H1 (cell line): ENCODE measurements at regions not wholly inside any gene's neighbourhood (a gene's known extent, or its start where the extent isn't known, plus 50 kb on each side); places are given as distances from the start of the nearest gene placed in this dataset.

Experiments used
- CTCF ChIA-PET: fragments of 300-600 bp; sonication (Branson Sonifier 250); formaldehyde crosslinking; loops from one replicate; lab custom pipeline; 2021; ENCODE audit not compliant: partially characterized antibody; lab: Charles Lee
- POLR2A ChIA-PET: fragments of 300-600 bp; sonication (Branson Sonifier 250); formaldehyde crosslinking; loops from one replicate; lab custom pipeline; 2021; ENCODE audit warnings: inconsistent platforms; ENCODE audit not compliant: partially characterized antibody; lab: Charles Lee
- DNase-seq, 2 experiments: peaks; one replicate each; pipeline versions ENCODE4 v3.0.0 to v3.0.0-alpha.2; 2010 to 2022; ENCODE audit warnings: low spot score in 2 of 2, low read depth in 1 of 2, mixed read lengths in 1 of 2
- FAIRE-seq: peaks from 2 replicates; lab custom pipeline; 2011; peaks lifted over from hg19 to GRCh38; lab: Jason Lieb, UNC
- H2AFZ ChIP-seq: 2 replicates; pipeline ENCODE4 v1.8.1; 2012; ENCODE audit warnings: low read length, inconsistent platforms
- H2AK5ac ChIP-seq: 2 replicates; pipeline ENCODE4 v1.6.1; 2013; ENCODE audit warnings: low read depth, low read length
- H2BK120ac ChIP-seq: replicated peaks from 2 replicates; pipeline ENCODE3; 2013; ENCODE audit warnings: low read depth, low read length, inconsistent platforms
- H2BK12ac ChIP-seq: 2 replicates; pipeline ENCODE4 v1.6.1; 2013; ENCODE audit warnings: low read depth, low read length
- H2BK15ac ChIP-seq: 2 replicates; pipeline ENCODE4 v1.6.1; 2013; ENCODE audit warnings: low read length
- H2BK20ac ChIP-seq: 2 replicates; pipeline ENCODE4 v1.6.1; 2013; ENCODE audit warnings: low read length
- H2BK5ac ChIP-seq: 2 replicates; pipeline ENCODE4 v1.6.1; 2013; ENCODE audit warnings: low read depth, low read length
- H3K14ac ChIP-seq: 2 replicates; pipeline ENCODE4 v1.6.1; 2013; ENCODE audit warnings: inconsistent platforms; ENCODE audit not compliant: insufficient read length
- H3K18ac ChIP-seq: 2 replicates; pipeline ENCODE4 v1.6.1; 2013; ENCODE audit warnings: low read length; ENCODE audit errors: extremely low read depth
- H3K23ac ChIP-seq: 2 replicates; pipeline ENCODE4 v1.6.1; 2013; ENCODE audit warnings: inconsistent platforms; ENCODE audit not compliant: insufficient read length
- H3K23me2 ChIP-seq: 2 replicates; pipeline ENCODE4 v1.6.1; 2013; ENCODE audit warnings: low read depth, low read length
- H3K27ac ChIP-seq: 2 replicates; pipeline ENCODE4 v1.6.1; 2011; ENCODE audit warnings: low read depth, low read length, inconsistent platforms
- H3K27me3 ChIP-seq, 4 experiments: replicated peaks in 1 of 4; 1 replicate in 1 of 4; 2 replicates in 3 of 4; pipeline versions ENCODE4 v1.6.1 to v1.8.1; 2011 to 2013; ENCODE audit warnings: low read length in 3 of 4, mild to moderate bottlenecking in 3 of 4, inconsistent platforms in 2 of 4, mixed read lengths in 2 of 4, moderate library complexity in 1 of 4; ENCODE audit not compliant: control insufficient read depth in 3 of 4, insufficient read depth in 3 of 4; ENCODE audit errors: extremely low read depth in 1 of 4
- H3K36me3 ChIP-seq, 4 experiments: 2 replicates each; pipeline versions ENCODE4 v1.6.1 to v1.8.1; 2011 to 2013; ENCODE audit warnings: mild to moderate bottlenecking in 4 of 4, low read length in 3 of 4, moderate library complexity in 2 of 4, control low read depth in 1 of 4, inconsistent platforms in 1 of 4; ENCODE audit not compliant: insufficient read depth in 4 of 4, control insufficient read depth in 2 of 4
- H3K4ac ChIP-seq: replicated peaks from 2 replicates; pipeline ENCODE3; 2013; ENCODE audit warnings: low read length, low read depth, mixed read lengths, inconsistent platforms; ENCODE audit not compliant: insufficient read length
- H3K4me1 ChIP-seq, 4 experiments: replicated peaks in 1 of 4; 1 replicate in 1 of 4; 2 replicates in 3 of 4; pipeline versions ENCODE4 v1.6.1 to v1.8.1; 2011 to 2013; ENCODE audit warnings: low read length in 3 of 4, inconsistent platforms in 2 of 4, mixed read lengths in 1 of 4; ENCODE audit not compliant: insufficient read depth in 4 of 4, control insufficient read depth in 3 of 4
- H3K4me2 ChIP-seq, 2 experiments: 2 replicates each; pipeline versions ENCODE4 v1.6.1 to v1.8.1; 2011 to 2013; ENCODE audit warnings: low read depth in 2 of 2, low read length in 2 of 2, control low read depth in 1 of 2, inconsistent platforms in 1 of 2, mild to moderate bottlenecking in 1 of 2; ENCODE audit not compliant: insufficient read depth in 1 of 2
- H3K4me3 ChIP-seq, 4 experiments: fragments of 200-600, 300-600 bp in 1 of 4; sonication (generic), shearing (Covaris generic), sonication (Bioruptor Twin) in 1 of 4; 2 replicates each; pipeline versions ENCODE4 v1.5.1 to v1.8.1; 2011 to 2016; ENCODE audit warnings: low read length in 4 of 4, low read depth in 3 of 4, control low read depth in 2 of 4, inconsistent platforms in 2 of 4, mild to moderate bottlenecking in 2 of 4, mixed read lengths in 1 of 4, moderate library complexity in 1 of 4; ENCODE audit not compliant: insufficient read depth in 2 of 4; ENCODE audit errors: extremely low read depth in 1 of 4
- H3K56ac ChIP-seq: replicated peaks from 2 replicates; pipeline ENCODE3; 2013; ENCODE audit warnings: low read depth, mild to moderate bottlenecking, mixed read lengths, low read length, inconsistent platforms; ENCODE audit not compliant: insufficient read length
- H3K79me1 ChIP-seq: 2 replicates; pipeline ENCODE4 v1.6.1; 2013; ENCODE audit warnings: low read depth, low read length, control low read depth
- H3K79me2 ChIP-seq, 2 experiments: 2 replicates each; pipeline versions ENCODE4 v1.6.1 to v1.8.1; 2012 to 2013; ENCODE audit warnings: low read length in 2 of 2, mild to moderate bottlenecking in 2 of 2, inconsistent platforms in 1 of 2; ENCODE audit not compliant: insufficient read depth in 2 of 2, control insufficient read depth in 1 of 2
- H3K9ac ChIP-seq, 4 experiments: replicated peaks in 1 of 4; 1 replicate in 1 of 4; 2 replicates in 3 of 4; pipeline versions ENCODE4 v1.6.1 to v1.8.1; 2011 to 2013; ENCODE audit warnings: low read depth in 3 of 4, low read length in 3 of 4, control low read depth in 2 of 4, mild to moderate bottlenecking in 2 of 4, moderate library complexity in 2 of 4, inconsistent platforms in 1 of 4; ENCODE audit errors: extremely low read depth in 1 of 4
- H3K9me3 ChIP-seq, 2 experiments: 2 replicates each; pipeline versions ENCODE4 v1.6.1 to v1.8.1; 2012 to 2013; ENCODE audit warnings: mild to moderate bottlenecking in 2 of 2, moderate library complexity in 2 of 2, control low read depth in 1 of 2, inconsistent platforms in 1 of 2, low read depth in 1 of 2, low read length in 1 of 2, mixed read lengths in 1 of 2; ENCODE audit not compliant: insufficient read depth in 2 of 2
- H4K20me1 ChIP-seq, 2 experiments: replicated peaks in 1 of 2; 2 replicates each; pipeline versions ENCODE3 to v1.8.1; 2011 to 2013; ENCODE audit warnings: inconsistent platforms in 2 of 2, low read length in 2 of 2, mild to moderate bottlenecking in 1 of 2; ENCODE audit not compliant: insufficient read depth in 2 of 2, control insufficient read depth in 1 of 2
- H4K5ac ChIP-seq: 2 replicates; pipeline ENCODE4 v1.6.1; 2013; ENCODE audit warnings: low read length, low read depth, mixed read lengths, inconsistent platforms; ENCODE audit not compliant: insufficient read length
- H4K8ac ChIP-seq: 2 replicates; pipeline ENCODE4 v1.8.0; 2013; ENCODE audit warnings: mild to moderate bottlenecking, moderate library complexity, low read length, inconsistent platforms; ENCODE audit not compliant: insufficient read depth; ENCODE audit errors: extremely low read depth
- H4K91ac ChIP-seq: replicated peaks from 2 replicates; pipeline ENCODE3; 2013; ENCODE audit warnings: low read length, mixed read lengths, inconsistent platforms; ENCODE audit not compliant: insufficient read length
- BCL11A ChIP-seq, 2 experiments: IDR thresholded peaks; one replicate each; pipeline ENCODE4 v1.6.1; 2011; ENCODE audit warnings: low read depth in 2 of 2, low read length in 2 of 2, mild to moderate bottlenecking in 2 of 2
- CBX5 ChIP-seq: fragments of 300-800, 300-1000 bp; sonication (generic); IDR thresholded peaks from 2 replicates; pipeline ENCODE4 v1.7.1; 2016; ENCODE audit warnings: antibody characterized with exemption, low read length, low read depth
- JUND ChIP-seq: IDR thresholded peaks from 2 replicates; pipeline ENCODE4 v1.6.1; 2011; ENCODE audit warnings: mild to moderate bottlenecking, improper control_type of control experiment, low read length
- SIX5 ChIP-seq: IDR thresholded peaks from 2 replicates; pipeline ENCODE4 v1.6.1; 2011; ENCODE audit warnings: mild to moderate bottlenecking, low read depth, low read length
- TAF7 ChIP-seq: optimal IDR thresholded peaks from 2 replicates; pipeline ENCODE3; 2011; ENCODE audit warnings: low read depth, mild to moderate bottlenecking, inconsistent platforms, low read length, moderate library complexity, borderline replicate concordance
- WGBS, 2 experiments: shearing (Covaris generic) in 1 of 2; methylation state at CpG; one replicate each; pipeline versions ENCODE4 v1.1.6 to v1.1.7; 2013 to 2015; ENCODE audit warnings: low lambda C conversion rate in 2 of 2, mixed read lengths in 2 of 2, inconsistent platforms in 1 of 2, low coverage in 1 of 2, missing lambda C conversion rate in 1 of 2; ENCODE audit not compliant: insufficient replicate concordance in 2 of 2, insufficient coverage in 1 of 2, insufficient read length in 1 of 2; ENCODE audit errors: extremely low coverage in 1 of 2, missing lambda C conversion rate in 1 of 2; 5-methylcytosine and 5-hydroxymethylcytosine counted together
- TF ChIP-seq, protein P1 (sequence below): IDR thresholded peaks from 2 replicates; pipeline ENCODE4 v1.6.1; 2012; ENCODE audit warnings: inconsistent platforms

- Histone ChIP-seq H3K4me3 (no peak overlapping the region), H2BK5ac (no peak overlapping the region), H3K79me1 (no peaks in the 10 kb centered on the region), H3K4me1 (no peaks in the 10 kb centered on the region), H3K27ac (no peak overlapping the region), H4K20me1 (no peaks in the 10 kb centered on the region), H3K14ac (no peak overlapping the region), H2AFZ (peak overlapping the region; percentile 24; the same call in 1 of the 2 replicates), H3K23ac (no peak overlapping the region), H3K9me3 (no peaks in the 10 kb centered on the region), H2BK15ac (no peak overlapping the region), H3K27me3 (no peaks in the 10 kb centered on the region), H3K79me2 (no peaks in the 10 kb centered on the region), H2BK20ac (no peak overlapping the region), H3K36me3 (no peaks in the 10 kb centered on the region), H4K5ac (no peak overlapping the region), H2BK12ac (no peak overlapping the region), H3K4me2 (no peak overlapping the region), H3K18ac (no peak overlapping the region), H3K4ac (no peak overlapping the region), H2BK120ac (no peak overlapping the region), H3K9ac (no peak overlapping the region), H4K91ac (no peak overlapping the region), H4K8ac (no peak overlapping the region), H3K56ac (no peak overlapping the region), H2AK5ac (no peak overlapping the region), H3K23me2 (no peaks in the 10 kb centered on the region)
- TF ChIP-seq CBX5 (no peak), BCL11A (IDR thresholded peaks at IDR 0.05; ENCODE audit: low read depth in 2 of 2, low read length in 2 of 2) (no peak), TAF7 (no peak), SIX5 (no peak), JUND (no peak)
- TF ChIP-seq, protein P1, sequence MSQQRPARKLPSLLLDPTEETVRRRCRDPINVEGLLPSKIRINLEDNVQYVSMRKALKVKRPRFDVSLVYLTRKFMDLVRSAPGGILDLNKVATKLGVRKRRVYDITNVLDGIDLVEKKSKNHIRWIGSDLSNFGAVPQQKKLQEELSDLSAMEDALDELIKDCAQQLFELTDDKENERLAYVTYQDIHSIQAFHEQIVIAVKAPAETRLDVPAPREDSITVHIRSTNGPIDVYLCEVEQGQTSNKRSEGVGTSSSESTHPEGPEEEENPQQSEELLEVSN = no peak
- DNase-seq = no peak
- ChIA-PET CTCF (interaction anchor here (1.2 kb wide), 1 partner anchor 245 kb away, joined by 3 read pairs; no protein-coding TSS in a partner anchor), POLR2A (no interaction called here)
- WGBS, 2 experiments = 93% methylated on average over 2 of the region's 2 CpGs; no CpG with 5 or more reads in 1 of the 2 experiments
- no peak for FAIRE-seq
Measured at GRCh38 chr12:90695415-90695814, 259.6 kb downstream of the CCER1 start.
